ENCODE measurements at regions not wholly inside any gene's neighbourhood (a gene's known extent, or its start where the extent isn't known, plus 50 kb on each side); places are given as distances from the start of the nearest gene placed in this dataset.
A peak's percentile ranks its signal among the peaks of the same experiment; 100 is the strongest.

DNA sequence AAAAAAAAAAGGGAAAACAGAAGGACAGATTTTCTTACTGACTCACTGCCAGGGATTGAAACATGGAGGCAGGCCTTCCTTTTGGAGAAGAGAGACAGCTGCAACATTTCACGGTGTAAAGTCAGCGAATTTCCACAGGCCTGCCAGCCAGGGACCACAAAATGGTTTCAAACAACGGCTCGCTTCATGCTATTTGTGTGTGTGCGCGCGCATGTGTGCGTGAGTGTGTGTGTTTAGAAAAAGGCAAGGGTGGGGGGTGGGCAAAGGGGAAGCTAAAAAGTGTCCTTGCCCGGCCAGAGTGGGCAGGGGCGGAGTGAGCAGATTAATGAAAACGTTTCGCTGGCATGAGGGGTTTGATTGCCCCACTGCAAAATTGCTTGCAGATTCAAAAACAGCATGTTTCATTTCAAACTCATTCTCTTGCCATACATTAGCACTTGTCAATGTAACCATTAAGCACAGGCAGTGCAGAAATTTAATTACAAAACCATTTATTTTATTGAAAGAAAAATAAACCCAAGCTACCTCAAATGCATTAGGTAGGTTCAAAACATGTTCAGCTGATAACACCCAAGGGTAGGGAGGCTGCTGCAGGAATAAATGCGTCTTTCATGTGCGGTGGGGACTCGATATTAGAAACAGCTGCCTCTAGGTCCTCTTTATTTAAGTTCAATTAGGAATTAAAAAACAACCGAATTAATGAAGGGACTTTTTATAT, 182.1 kb upstream of the SIX2 start:
- H3K79me2 ChIP-seq: no peaks in the 10 kb centered on the region
- H3K9me2 ChIP-seq (replicated peaks; ENCODE audit: insufficient read depth): no peaks in the 10 kb centered on the region
- no peak overlapping the region for H2AFZ ChIP-seq
- TF ChIP-seq EZH2phosphoT487 (IDR thresholded peaks at IDR 0.05; ENCODE audit: low read depth, severe bottlenecking, unreplicated experiment) (no peak), CTCF (IDR thresholded peaks at IDR 0.05; ENCODE audit: poor library complexity) (no peak), EZH2 (IDR thresholded peaks at IDR 0.05; ENCODE audit: borderline replicate concordance) (no peak)
- no peak for DNase-seq (ENCODE audit: low spot score)
- WGBS (ENCODE audit: low lambda C conversion rate, missing lambda C conversion rate): 69% methylated on average over 16 of the region's 16 CpGs
- no peaks in the 10 kb centered on the region for H3K4me1 ChIP-seq (ENCODE audit: insufficient read depth)
- peak overlapping the region; percentile 24 for H3K27ac ChIP-seq
- no peaks in the 10 kb centered on the region for H3K9me3 ChIP-seq (ENCODE audit: low read depth)
- H3K36me3 ChIP-seq (replicated peaks; ENCODE audit: insufficient read depth, low read depth): no peaks in the 10 kb centered on the region
- no peak overlapping the region for H3K4me3 ChIP-seq
- H3K4me2 ChIP-seq: peak overlapping the region; percentile 29
- no peaks in the 10 kb centered on the region for H3K27me3 ChIP-seq
- H4K20me1 ChIP-seq (ENCODE audit: insufficient read depth, poor library complexity, severe bottlenecking): no peaks in the 10 kb centered on the region

GRCh38 chr2:45190481-45190942, 181.3 kb upstream of the SIX2 start:
- Histone ChIP-seq H2AFZ (no peak overlapping the region), H3K27ac (peak overlapping the region; percentile 24), H3K36me3 (replicated peaks; ENCODE audit: insufficient read depth, low read depth) (no peaks in the 10 kb centered on the region), H3K27me3 (peaks cover 5% of the 10 kb centered on the region), H4K20me1 (ENCODE audit: insufficient read depth, poor library complexity, severe bottlenecking) (no peaks in the 10 kb centered on the region), H3K9me2 (replicated peaks; ENCODE audit: insufficient read depth) (no peaks in the 10 kb centered on the region), H3K4me2 (no peak overlapping the region), H3K79me2 (no peaks in the 10 kb centered on the region), H3K9me3 (ENCODE audit: low read depth) (no peaks in the 10 kb centered on the region), H3K4me3 (no peak overlapping the region), H3K4me1 (ENCODE audit: insufficient read depth) (no peaks in the 10 kb centered on the region)
- no peak for DNase-seq (ENCODE audit: low spot score)
- WGBS (ENCODE audit: low lambda C conversion rate, missing lambda C conversion rate): 91% methylated on average over 8 of the region's 8 CpGs
- TF ChIP-seq EZH2 (IDR thresholded peaks at IDR 0.05; ENCODE audit: borderline replicate concordance) (no peak), CTCF (IDR thresholded peaks at IDR 0.05; ENCODE audit: poor library complexity) (no peak), EZH2phosphoT487 (IDR thresholded peaks at IDR 0.05; ENCODE audit: low read depth, severe bottlenecking, unreplicated experiment) (no peak)

- DNase-seq (ENCODE audit: low spot score): no peak
- Histone ChIP-seq H2AFZ (no peak overlapping the region), H3K4me3 (no peak overlapping the region), H3K79me2 (no peaks in the 10 kb centered on the region), H3K4me2 (no peak overlapping the region), H3K9me3 (ENCODE audit: low read depth) (no peaks in the 10 kb centered on the region), H3K9me2 (replicated peaks; ENCODE audit: insufficient read depth) (no peaks in the 10 kb centered on the region), H3K27me3 (peaks cover 10% of the 10 kb centered on the region), H3K27ac (no peak overlapping the region), H3K36me3 (replicated peaks; ENCODE audit: insufficient read depth, low read depth) (no peaks in the 10 kb centered on the region), H3K4me1 (ENCODE audit: insufficient read depth) (no peaks in the 10 kb centered on the region), H4K20me1 (ENCODE audit: insufficient read depth, poor library complexity, severe bottlenecking) (no peaks in the 10 kb centered on the region)
- 65% methylated on average over 5 of the region's 5 CpGs for WGBS (ENCODE audit: low lambda C conversion rate, missing lambda C conversion rate)
- TF ChIP-seq EZH2 (IDR thresholded peaks at IDR 0.05; ENCODE audit: borderline replicate concordance) (no peak), EZH2phosphoT487 (IDR thresholded peaks at IDR 0.05; ENCODE audit: low read depth, severe bottlenecking, unreplicated experiment) (no peak), CTCF (IDR thresholded peaks at IDR 0.05; ENCODE audit: poor library complexity) (no peak)
These were observed 175.4 kb upstream of the SIX2 start for GRCh38 chr2:45184606-45185005.
